ENCODE measurements at regions not wholly inside any gene's neighbourhood (a gene's known extent, or its start where the extent isn't known, plus 50 kb on each side); places are given as distances from the start of the nearest gene placed in this dataset.

- no TSS peak for BruUV-seq (replicated peaks)
- ChIA-PET CTCF (ENCODE audit: low intra/inter-chr PET ratio) (no interaction called here), POLR2A (no interaction called here)
- 0% methylated on average over 2 of the region's 2 CpGs for WGBS (ENCODE audit: insufficient coverage, low coverage, missing lambda C conversion rate)
- Histone ChIP-seq H3K9me3 (replicated peaks; ENCODE audit: control insufficient read depth, insufficient read depth, low read depth, low read length) (no peaks in the 10 kb centered on the region), H4K20me1 (replicated peaks; ENCODE audit: control insufficient read depth, insufficient read depth, low read length) (no peaks in the 10 kb centered on the region), H3K9me1 (ENCODE audit: control insufficient read depth, insufficient read depth, low read length) (no peaks in the 10 kb centered on the region), H3K36me3 (ENCODE audit: control insufficient read depth, insufficient read depth, low read length) (no peaks in the 10 kb centered on the region), H3K27me3 (ENCODE audit: control insufficient read depth in 2 of 2, insufficient read depth in 2 of 2, low read length in 2 of 2) (no peaks in the 10 kb centered on the region), H3K4me3 (no peak overlapping the region), H3K4me1 (replicated peaks in 1 of 2; ENCODE audit: control insufficient read depth in 2 of 2, insufficient read depth in 2 of 2, low read length in 2 of 2) (no peaks in the 10 kb centered on the region), H3K9ac (ENCODE audit: insufficient read depth in 1 of 2, low read depth in 2 of 2, low read length in 2 of 2) (no peak overlapping the region), H3K27ac (ENCODE audit: extremely low read depth, low read depth, low read length) (no peak overlapping the region), H3K79me2 (ENCODE audit: control insufficient read depth, insufficient read depth, low read length) (no peaks in the 10 kb centered on the region), H2AFZ (ENCODE audit: low read depth, low read length) (no peak overlapping the region), H3K4me2 (ENCODE audit: insufficient read depth, low read length) (no peak overlapping the region)
- intact Hi-C loops (cut with micrococcal nuclease) = no loop called here
- in situ Hi-C loops (cut with MboI) = no loop called here
- DNase-seq (ENCODE audit: extremely low read depth in 1 of 4, low spot score in 3 of 4) = no peak
- no peak for FAIRE-seq
- ATAC-seq = no peak
- no peak for TF ChIP-seq BDP1 (IDR thresholded peaks at IDR 0.05; ENCODE audit: insufficient read depth, insufficient read length)
- TF ChIP-seq FOSL1 (tag; conservative IDR thresholded peaks at IDR 0.05) = no peak
- no peak for TF ChIP-seq IRF2 (CRISPR knock-in tag; IDR thresholded peaks at IDR 0.05)
- no peak for TF ChIP-seq ZNF398 (CRISPR knock-in tag; IDR thresholded peaks at IDR 0.05)
Measured at GRCh38 chr4:52311464-52312125, 260.5 kb downstream of the SPATA18 start.

- Histone ChIP-seq H3K9me3 (replicated peaks; ENCODE audit: control insufficient read depth, insufficient read depth, low read depth, low read length) (no peaks in the 10 kb centered on the region), H3K4me1 (replicated peaks in 1 of 2; ENCODE audit: control insufficient read depth in 2 of 2, insufficient read depth in 2 of 2, low read length in 2 of 2) (no peaks in the 10 kb centered on the region), H3K4me3 (no peak overlapping the region), H3K27ac (ENCODE audit: extremely low read depth, low read depth, low read length) (no peak overlapping the region), H4K20me1 (replicated peaks; ENCODE audit: control insufficient read depth, insufficient read depth, low read length) (no peaks in the 10 kb centered on the region), H3K4me2 (ENCODE audit: insufficient read depth, low read length) (no peak overlapping the region), H3K27me3 (ENCODE audit: control insufficient read depth in 2 of 2, insufficient read depth in 2 of 2, low read length in 2 of 2) (no peaks in the 10 kb centered on the region), H3K79me2 (ENCODE audit: control insufficient read depth, insufficient read depth, low read length) (no peaks in the 10 kb centered on the region), H3K9ac (ENCODE audit: insufficient read depth in 1 of 2, low read depth in 2 of 2, low read length in 2 of 2) (no peak overlapping the region), H3K36me3 (ENCODE audit: control insufficient read depth, insufficient read depth, low read length) (no peaks in the 10 kb centered on the region), H3K9me1 (ENCODE audit: control insufficient read depth, insufficient read depth, low read length) (no peaks in the 10 kb centered on the region), H2AFZ (ENCODE audit: low read depth, low read length) (no peak overlapping the region)
- CTCF ChIA-PET (ENCODE audit: low intra/inter-chr PET ratio) = no interaction called here
- no peak for DNase-seq (ENCODE audit: extremely low read depth in 1 of 4, low spot score in 3 of 4)
- no peak for ATAC-seq
- 0% methylated on average over 2 of the region's 2 CpGs for WGBS (ENCODE audit: insufficient coverage, low coverage, missing lambda C conversion rate)
- in situ Hi-C loops (cut with MboI) (no loop called here), intact Hi-C loops (cut with micrococcal nuclease) (no loop called here)
- FAIRE-seq = no peak
- POLR2A ChIA-PET = no interaction called here
- no TSS peak for BruUV-seq (replicated peaks)
- no peak for TF ChIP-seq BCLAF1 (IDR thresholded peaks at IDR 0.05; ENCODE audit: borderline replicate concordance in 1 of 2, control insufficient read depth in 1 of 2, low read depth in 2 of 2, low read length in 1 of 2)
- no peak for TF ChIP-seq POU5F1 (IDR thresholded peaks at IDR 0.05; ENCODE audit: borderline replicate concordance, low read depth, low read length, partially characterized antibody)
- TF ChIP-seq KAT2B (IDR thresholded peaks at IDR 0.05; ENCODE audit: low read depth, low read length) = no peak
- TF ChIP-seq EHMT2 (IDR thresholded peaks at IDR 0.05) = no peak
- no peak for TF ChIP-seq SRSF3 (IDR thresholded peaks at IDR 0.05; ENCODE audit: insufficient read depth, low read length)
Measured at GRCh38 chr4:52312722-52313121, 261.6 kb downstream of the SPATA18 start.
